ENCODE measurements at regions not wholly inside any gene's neighbourhood (a gene's known extent, or its start where the extent isn't known, plus 50 kb on each side); places are given as distances from the start of the nearest gene placed in this dataset.

DNA sequence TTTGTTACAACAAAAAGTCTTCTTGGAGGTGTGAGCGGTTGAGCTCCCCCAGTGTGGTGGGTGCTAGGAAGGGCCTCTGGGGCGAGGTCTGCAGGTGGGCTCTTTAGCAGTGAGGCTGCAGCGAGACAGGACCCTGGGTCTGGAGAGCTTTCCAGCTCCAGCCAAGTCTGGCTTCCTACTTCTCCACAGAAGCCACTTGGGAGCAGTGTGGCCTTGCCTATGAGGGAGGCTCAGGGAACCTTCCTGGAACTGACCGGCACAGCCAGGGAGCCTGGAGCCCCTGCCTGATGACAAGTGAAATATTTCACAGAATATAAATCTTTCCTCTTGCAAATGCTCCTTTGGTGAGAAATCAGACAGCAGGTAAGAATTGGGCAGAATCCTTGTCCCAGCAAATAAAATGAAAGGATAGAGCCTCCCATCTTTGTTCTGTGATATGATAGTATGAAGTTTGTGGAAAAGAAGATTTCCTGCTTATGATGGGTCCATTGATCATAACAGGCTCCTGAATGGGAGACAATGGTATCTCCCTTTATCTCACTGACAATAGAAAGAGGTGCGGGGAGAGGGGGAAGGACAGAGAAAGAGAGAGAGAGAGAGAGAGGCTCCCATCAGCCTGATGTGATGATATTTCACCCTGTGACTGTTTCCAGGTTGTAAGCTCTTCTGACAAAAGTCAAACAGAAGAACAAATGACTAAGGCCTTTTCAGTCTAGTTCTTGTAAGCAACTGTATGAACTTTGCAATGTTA, 289.8 kb upstream of the SPRED2 start:
- Histone ChIP-seq H3K4me3 (ENCODE audit: low read depth, low read length) (no peak overlapping the region), H3K36me3 (ENCODE audit: control insufficient read depth, insufficient read depth, low read length) (no peaks in the 10 kb centered on the region), H3K27me3 (ENCODE audit: control insufficient read depth, insufficient read depth, low read length) (peaks cover 4% of the 10 kb centered on the region)
- DNase-seq (ENCODE audit: low read depth) = no peak
- TF ChIP-seq, protein P1, sequence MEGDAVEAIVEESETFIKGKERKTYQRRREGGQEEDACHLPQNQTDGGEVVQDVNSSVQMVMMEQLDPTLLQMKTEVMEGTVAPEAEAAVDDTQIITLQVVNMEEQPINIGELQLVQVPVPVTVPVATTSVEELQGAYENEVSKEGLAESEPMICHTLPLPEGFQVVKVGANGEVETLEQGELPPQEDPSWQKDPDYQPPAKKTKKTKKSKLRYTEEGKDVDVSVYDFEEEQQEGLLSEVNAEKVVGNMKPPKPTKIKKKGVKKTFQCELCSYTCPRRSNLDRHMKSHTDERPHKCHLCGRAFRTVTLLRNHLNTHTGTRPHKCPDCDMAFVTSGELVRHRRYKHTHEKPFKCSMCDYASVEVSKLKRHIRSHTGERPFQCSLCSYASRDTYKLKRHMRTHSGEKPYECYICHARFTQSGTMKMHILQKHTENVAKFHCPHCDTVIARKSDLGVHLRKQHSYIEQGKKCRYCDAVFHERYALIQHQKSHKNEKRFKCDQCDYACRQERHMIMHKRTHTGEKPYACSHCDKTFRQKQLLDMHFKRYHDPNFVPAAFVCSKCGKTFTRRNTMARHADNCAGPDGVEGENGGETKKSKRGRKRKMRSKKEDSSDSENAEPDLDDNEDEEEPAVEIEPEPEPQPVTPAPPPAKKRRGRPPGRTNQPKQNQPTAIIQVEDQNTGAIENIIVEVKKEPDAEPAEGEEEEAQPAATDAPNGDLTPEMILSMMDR (IDR thresholded peaks at IDR 0.05; ENCODE audit: insufficient read depth, low read length, poor library complexity, severe bottlenecking) = peak; percentile 26

DNA sequence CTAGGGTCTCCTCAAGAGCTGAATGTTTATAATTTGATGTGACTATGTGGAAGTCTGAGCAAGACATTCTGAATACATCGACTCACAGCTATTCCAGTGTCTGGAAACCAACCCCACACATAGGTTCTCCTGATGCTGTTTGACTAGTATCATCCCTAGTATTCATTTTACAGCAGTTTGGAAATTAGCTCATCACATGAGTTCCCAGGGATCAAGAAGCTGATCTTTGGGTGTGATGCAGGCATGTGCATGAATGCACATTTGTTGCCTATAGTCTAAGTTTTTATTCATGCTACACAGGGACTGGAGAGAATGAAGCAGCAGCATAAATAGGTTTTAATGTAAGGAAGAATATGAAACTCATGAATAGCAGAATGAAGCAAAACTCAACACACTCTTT, 284.3 kb upstream of the SPRED2 start:
- DNase-seq (ENCODE audit: low read depth) = no peak
- H3K4me3 ChIP-seq (ENCODE audit: low read depth, low read length) = no peak overlapping the region
- no peaks in the 10 kb centered on the region for H3K27me3 ChIP-seq (ENCODE audit: control insufficient read depth, insufficient read depth, low read length)
- TF ChIP-seq, protein P1 (IDR thresholded peaks at IDR 0.05; ENCODE audit: insufficient read depth, low read length, poor library complexity, severe bottlenecking) = no peak
- no peaks in the 10 kb centered on the region for H3K36me3 ChIP-seq (ENCODE audit: control insufficient read depth, insufficient read depth, low read length)

DNA sequence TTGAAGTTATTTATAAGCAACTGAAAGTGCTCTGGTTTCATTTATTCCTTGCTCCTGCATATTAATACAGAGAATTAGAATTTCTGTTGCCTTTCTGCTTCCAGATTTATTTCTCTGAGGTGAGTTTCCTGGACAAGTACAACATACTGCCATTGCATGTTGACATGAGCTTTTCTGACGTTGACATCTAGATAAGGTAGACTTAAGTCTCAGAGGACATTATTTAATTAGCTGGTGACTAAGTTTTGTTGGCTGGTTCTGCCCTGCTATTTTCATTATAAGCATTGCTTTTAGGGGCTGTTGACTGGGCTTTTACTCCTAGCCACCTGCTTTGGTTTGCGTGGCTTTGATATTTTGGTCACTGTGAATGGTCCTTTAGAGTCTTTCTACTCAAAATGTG, 282.9 kb upstream of the SPRED2 start:
- TF ChIP-seq, protein P1 (IDR thresholded peaks at IDR 0.05; ENCODE audit: insufficient read depth, low read length, poor library complexity, severe bottlenecking) = no peak
- no peak for DNase-seq (ENCODE audit: low read depth)
- H3K4me3 ChIP-seq (ENCODE audit: low read depth, low read length) = no peak overlapping the region
- no peaks in the 10 kb centered on the region for H3K36me3 ChIP-seq (ENCODE audit: control insufficient read depth, insufficient read depth, low read length)
- no peaks in the 10 kb centered on the region for H3K27me3 ChIP-seq (ENCODE audit: control insufficient read depth, insufficient read depth, low read length)

DNA sequence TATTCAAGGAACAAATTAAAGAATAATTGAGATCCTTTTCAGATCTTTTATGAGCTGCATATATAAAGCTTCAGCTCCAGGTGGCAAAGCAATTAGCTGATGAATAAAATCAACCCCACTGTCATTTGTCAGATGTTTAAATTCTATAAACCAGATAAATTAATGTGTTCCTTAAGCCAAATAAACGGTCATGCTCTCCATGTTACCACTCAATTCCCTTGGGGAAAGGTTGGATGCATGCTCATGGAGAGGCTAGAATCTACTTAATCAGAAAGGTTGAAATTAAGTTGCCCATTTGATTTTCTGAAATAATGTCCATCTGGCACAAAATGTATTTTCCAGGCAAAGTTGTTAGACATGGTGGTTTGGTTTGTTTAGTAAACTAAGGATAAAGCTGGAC, 282.5 kb upstream of the SPRED2 start:
- TF ChIP-seq, protein P1 (IDR thresholded peaks at IDR 0.05; ENCODE audit: insufficient read depth, low read length, poor library complexity, severe bottlenecking) = no peak
- no peak for DNase-seq (ENCODE audit: low read depth)
- Histone ChIP-seq H3K27me3 (ENCODE audit: control insufficient read depth, insufficient read depth, low read length) (no peaks in the 10 kb centered on the region), H3K4me3 (ENCODE audit: low read depth, low read length) (no peak overlapping the region), H3K36me3 (ENCODE audit: control insufficient read depth, insufficient read depth, low read length) (no peaks in the 10 kb centered on the region)

DNA sequence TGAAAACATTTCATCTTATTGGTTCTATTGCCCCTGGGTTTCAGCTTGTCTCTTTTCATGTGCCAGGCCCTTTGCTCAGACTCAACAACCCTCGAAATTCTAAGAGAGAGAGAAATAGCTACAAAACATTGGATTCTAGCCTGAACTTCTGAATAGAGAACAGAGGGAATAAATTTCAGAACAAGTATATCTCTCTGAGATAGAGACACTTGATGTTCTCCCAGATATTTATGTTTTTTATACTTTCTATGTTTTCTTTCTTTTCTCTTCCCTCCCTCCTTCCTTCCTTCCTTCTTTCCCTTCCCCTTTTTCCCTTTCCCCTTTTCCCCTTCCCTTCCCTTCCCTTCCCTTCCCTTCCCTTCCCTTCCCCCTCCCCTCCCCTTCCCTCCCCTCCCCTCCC, 279.5 kb upstream of the SPRED2 start:
- H3K27me3 ChIP-seq (ENCODE audit: control insufficient read depth, insufficient read depth, low read length) = no peaks in the 10 kb centered on the region
- TF ChIP-seq, protein P1 (IDR thresholded peaks at IDR 0.05; ENCODE audit: insufficient read depth, low read length, poor library complexity, severe bottlenecking) = no peak
- no peaks in the 10 kb centered on the region for H3K36me3 ChIP-seq (ENCODE audit: control insufficient read depth, insufficient read depth, low read length)
- no peak for DNase-seq (ENCODE audit: low read depth)
- H3K4me3 ChIP-seq (ENCODE audit: low read depth, low read length) = no peak overlapping the region

DNA sequence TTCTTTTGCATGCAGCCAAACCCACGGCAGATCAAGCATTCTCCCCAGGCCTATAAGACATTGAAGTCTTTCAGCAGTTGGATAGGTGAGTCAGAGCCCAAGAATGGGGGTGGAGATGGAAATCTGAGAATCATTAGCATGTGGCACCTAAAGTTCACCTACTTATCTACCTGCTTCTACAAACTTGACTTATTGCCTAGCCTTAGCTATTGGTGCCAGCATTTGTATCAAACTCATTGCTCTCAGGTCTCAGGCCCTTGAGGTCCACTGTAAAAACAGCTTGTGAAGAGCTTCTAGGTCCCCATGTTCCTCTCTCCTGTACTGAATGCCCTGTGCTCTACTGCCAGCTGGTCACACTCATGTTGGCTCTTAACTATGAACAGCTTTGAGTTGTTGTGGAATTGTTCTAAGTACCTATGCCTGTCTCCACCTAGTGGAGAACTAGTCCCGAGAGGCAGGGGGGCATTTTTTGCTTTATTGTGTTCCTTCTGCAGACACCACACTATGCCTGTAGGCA, 278.4 kb upstream of the SPRED2 start:
- H3K27me3 ChIP-seq (ENCODE audit: control insufficient read depth, insufficient read depth, low read length) = no peaks in the 10 kb centered on the region
- H3K36me3 ChIP-seq (ENCODE audit: control insufficient read depth, insufficient read depth, low read length) = no peaks in the 10 kb centered on the region
- no peak for DNase-seq (ENCODE audit: low read depth)
- H3K4me3 ChIP-seq (ENCODE audit: low read depth, low read length) = no peak overlapping the region
- TF ChIP-seq, protein P1 (IDR thresholded peaks at IDR 0.05; ENCODE audit: insufficient read depth, low read length, poor library complexity, severe bottlenecking) = peak; percentile 28

Data from kidney epithelial cell (primary cell).